Peyer's patch (tissue), 4 donors: ENCODE measurements at regions not wholly inside any gene's neighbourhood (a gene's known extent, or its start where the extent isn't known, plus 50 kb on each side); places are given as distances from the start of the nearest gene placed in this dataset.

Source experiments
- POLR2A ChIP-seq, 2 donors: fragments of 450-650 bp; IDR thresholded peaks; one replicate each; pipeline ENCODE4 v1.5.1; 2017; ENCODE audit warnings: antibody characterized with exemption in 2 of 2, mild to moderate bottlenecking in 2 of 2, moderate library complexity in 2 of 2
- TF ChIP-seq, protein P1 (sequence below), 6 experiments: fragments of 450-650 bp in 4 of 6; fragments of 200-600 bp in 2 of 6; sonication (generic) in 1 of 6; IDR thresholded peaks; one replicate each; pipeline ENCODE4 v1.5.1; 2017 to 2019; ENCODE audit warnings: antibody characterized with exemption in 6 of 6, mild to moderate bottlenecking in 3 of 6, moderate library complexity in 1 of 6

DNA sequence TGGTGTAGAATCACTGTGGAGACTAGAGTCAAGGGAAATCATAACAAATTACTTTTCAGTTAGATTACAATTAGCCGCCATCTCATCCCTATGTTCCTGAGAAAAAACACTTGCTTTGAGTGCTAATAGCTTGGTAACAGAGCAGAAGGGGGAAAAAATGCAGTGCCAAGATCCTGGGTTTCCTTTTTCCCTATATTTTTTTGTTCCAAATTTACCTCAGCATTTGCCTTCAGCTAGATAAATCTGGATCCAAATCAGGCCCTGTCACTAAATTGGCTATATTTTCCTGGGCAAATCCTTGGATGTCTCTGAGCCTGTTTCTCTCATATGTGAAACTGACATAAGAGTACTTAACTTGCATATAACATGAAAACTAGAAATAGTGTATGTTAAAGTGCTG lies 86.0 kb downstream of the TENT5A start:
- TF ChIP-seq POLR2A (IDR thresholded peaks at IDR 0.05) = no peak
- TF ChIP-seq, protein P1, sequence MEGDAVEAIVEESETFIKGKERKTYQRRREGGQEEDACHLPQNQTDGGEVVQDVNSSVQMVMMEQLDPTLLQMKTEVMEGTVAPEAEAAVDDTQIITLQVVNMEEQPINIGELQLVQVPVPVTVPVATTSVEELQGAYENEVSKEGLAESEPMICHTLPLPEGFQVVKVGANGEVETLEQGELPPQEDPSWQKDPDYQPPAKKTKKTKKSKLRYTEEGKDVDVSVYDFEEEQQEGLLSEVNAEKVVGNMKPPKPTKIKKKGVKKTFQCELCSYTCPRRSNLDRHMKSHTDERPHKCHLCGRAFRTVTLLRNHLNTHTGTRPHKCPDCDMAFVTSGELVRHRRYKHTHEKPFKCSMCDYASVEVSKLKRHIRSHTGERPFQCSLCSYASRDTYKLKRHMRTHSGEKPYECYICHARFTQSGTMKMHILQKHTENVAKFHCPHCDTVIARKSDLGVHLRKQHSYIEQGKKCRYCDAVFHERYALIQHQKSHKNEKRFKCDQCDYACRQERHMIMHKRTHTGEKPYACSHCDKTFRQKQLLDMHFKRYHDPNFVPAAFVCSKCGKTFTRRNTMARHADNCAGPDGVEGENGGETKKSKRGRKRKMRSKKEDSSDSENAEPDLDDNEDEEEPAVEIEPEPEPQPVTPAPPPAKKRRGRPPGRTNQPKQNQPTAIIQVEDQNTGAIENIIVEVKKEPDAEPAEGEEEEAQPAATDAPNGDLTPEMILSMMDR (IDR thresholded peaks at IDR 0.05) = no peak
